ENCODE measurements at regions not wholly inside any gene's neighbourhood (a gene's known extent, or its start where the extent isn't known, plus 50 kb on each side); places are given as distances from the start of the nearest gene placed in this dataset.

GRCh38 chr10:7478727-7479457 is 68.1 kb upstream of the SFMBT2 start:
- Histone ChIP-seq H2AFZ (ENCODE audit: low read depth, low read length) (no peak overlapping the region), H3K9me3 (ENCODE audit: insufficient read depth, low read depth, low read length) (no peaks in the 10 kb centered on the region), H3K79me2 (ENCODE audit: insufficient read depth, low read length) (no peaks in the 10 kb centered on the region), H3K4me1 (ENCODE audit: insufficient read depth, low read length) (no peaks in the 10 kb centered on the region), H3K4me3 (ENCODE audit: insufficient read depth, low read depth, low read length) (no peak overlapping the region), H4K20me1 (ENCODE audit: insufficient read depth, low read length) (no peaks in the 10 kb centered on the region), H3K36me3 (ENCODE audit: insufficient read depth, low read length) (no peaks in the 10 kb centered on the region), H3K27me3 (ENCODE audit: insufficient read depth, low read length) (no peaks in the 10 kb centered on the region), H3K27ac (ENCODE audit: low read depth, low read length) (no peak overlapping the region), H3K4me2 (ENCODE audit: low read length) (no peak overlapping the region), H3K9ac (ENCODE audit: low read length) (no peak overlapping the region)
- no peak for FAIRE-seq
- TF ChIP-seq CTCF (IDR thresholded peaks at IDR 0.05; ENCODE audit: insufficient read depth, low read depth, low read length) (no peak), EZH2 (IDR thresholded peaks at IDR 0.05; ENCODE audit: insufficient read depth, low read length) (no peak)
- H3K36me3 Mint-ChIP-seq (ENCODE audit: low read depth, unreplicated experiment), result no peaks in the 10 kb centered on the region
- H3K9me3 Mint-ChIP-seq (ENCODE audit: unreplicated experiment), result peaks cover 3% of the 10 kb centered on the region
- H3K27ac Mint-ChIP-seq (ENCODE audit: unreplicated experiment), result no peak overlapping the region
- no peak for DNase-seq (ENCODE audit: low read depth)
- peaks cover 10% of the 10 kb centered on the region for H3K4me1 Mint-ChIP-seq (ENCODE audit: low read depth, unreplicated experiment)
- H3K27me3 Mint-ChIP-seq (ENCODE audit: low read depth, unreplicated experiment), result peaks cover 6% of the 10 kb centered on the region
- no peak overlapping the region for H3K4me3 Mint-ChIP-seq (ENCODE audit: unreplicated experiment)

- Mint-ChIP-seq H3K9me3 (ENCODE audit: unreplicated experiment) (peaks cover 3% of the 10 kb centered on the region), H3K4me1 (ENCODE audit: low read depth, unreplicated experiment) (peaks cover 10% of the 10 kb centered on the region), H3K4me3 (ENCODE audit: unreplicated experiment) (no peak overlapping the region), H3K27me3 (ENCODE audit: low read depth, unreplicated experiment) (peaks cover 6% of the 10 kb centered on the region), H3K27ac (ENCODE audit: unreplicated experiment) (no peak overlapping the region), H3K36me3 (ENCODE audit: low read depth, unreplicated experiment) (no peaks in the 10 kb centered on the region)
- H3K27ac ChIP-seq (ENCODE audit: low read depth, low read length), result no peak overlapping the region
- no peak for DNase-seq (ENCODE audit: low read depth)
- TF ChIP-seq EZH2 (IDR thresholded peaks at IDR 0.05; ENCODE audit: insufficient read depth, low read length), result no peak
- TF ChIP-seq CTCF (IDR thresholded peaks at IDR 0.05; ENCODE audit: insufficient read depth, low read depth, low read length), result no peak
- H3K36me3 ChIP-seq (ENCODE audit: insufficient read depth, low read length), result no peaks in the 10 kb centered on the region
- H2AFZ ChIP-seq (ENCODE audit: low read depth, low read length), result no peak overlapping the region
- no peaks in the 10 kb centered on the region for H3K4me1 ChIP-seq (ENCODE audit: insufficient read depth, low read length)
- no peaks in the 10 kb centered on the region for H3K27me3 ChIP-seq (ENCODE audit: insufficient read depth, low read length)
- H3K9ac ChIP-seq (ENCODE audit: low read length), result no peak overlapping the region
- H3K9me3 ChIP-seq (ENCODE audit: insufficient read depth, low read depth, low read length), result no peaks in the 10 kb centered on the region
- no peak for FAIRE-seq
- H3K79me2 ChIP-seq (ENCODE audit: insufficient read depth, low read length), result no peaks in the 10 kb centered on the region
- no peak overlapping the region for H3K4me2 ChIP-seq (ENCODE audit: low read length)
- H3K4me3 ChIP-seq (ENCODE audit: insufficient read depth, low read depth, low read length), result no peak overlapping the region
- no peaks in the 10 kb centered on the region for H4K20me1 ChIP-seq (ENCODE audit: insufficient read depth, low read length)
Observed at GRCh38 chr10:7477538-7478334, 66.9 kb upstream of the SFMBT2 start.
